Esophagus squamous epithelium (tissue), 4 donors: ENCODE measurements at regions not wholly inside any gene's neighbourhood (a gene's known extent, or its start where the extent isn't known, plus 50 kb on each side); places are given as distances from the start of the nearest gene placed in this dataset.

Source experiments
- CTCF ChIP-seq, 6 experiments: fragments of 450-650 bp in 4 of 6; fragments of 200-600 bp in 2 of 6; sonication (generic) in 2 of 6; IDR thresholded peaks; one replicate each; pipeline ENCODE4 v1.5.1; 2016 to 2019; ENCODE audit warnings: antibody characterized with exemption in 6 of 6, mild to moderate bottlenecking in 4 of 6, moderate library complexity in 4 of 6
- POLR2A ChIP-seq, 4 donors: fragments of 450-650 bp; IDR thresholded peaks; one replicate each; pipeline ENCODE4 v1.6.1; 2017; ENCODE audit warnings: antibody characterized with exemption in 4 of 4, mild to moderate bottlenecking in 4 of 4, moderate library complexity in 3 of 4

GRCh38 chr9:79120941-79121340 lies 450.8 kb upstream of the TLE4 start:
- TF ChIP-seq POLR2A (IDR thresholded peaks at IDR 0.05) (no peak), CTCF (IDR thresholded peaks at IDR 0.05) (no peak)
